Heart left ventricle (tissue), 13 donors: ENCODE measurements at regions not wholly inside any gene's neighbourhood (a gene's known extent, or its start where the extent isn't known, plus 50 kb on each side); places are given as distances from the start of the nearest gene placed in this dataset.

Experiments
- POLR2A ChIP-seq, 2 donors: fragments of 450-650 bp; IDR thresholded peaks; one replicate each; pipeline ENCODE4 v1.6.1; 2017; ENCODE audit warnings: antibody characterized with exemption in 2 of 2, mild to moderate bottlenecking in 2 of 2, moderate library complexity in 2 of 2
- TF ChIP-seq, protein P1 (sequence below), 12 donors: fragments of 200-600 bp; sonication (generic) in 4 of 12; IDR thresholded peaks; one replicate each; pipeline versions ENCODE4 v1.5.0 to v1.8.0; 2018 to 2022; ENCODE audit warnings: antibody characterized with exemption in 12 of 12, mild to moderate bottlenecking in 5 of 12
- donor health status: ischemic (EF 13 %, LVEDD 7.1; RV severe dilation, severe dysfunction).
- donor health status: DM: no; HTN: yes; CAD: no.
- donor health status: DM: no; HTN: no; CAD: no.
- donor health status: ischemic (EF 25% LVEDD 6.9; RV normal size, moderate dysfunction).
- donor health status: ischemic (EF 25% LVEDD 5.7; RV mildly dilated, moderate dysfunction).
- donor health status: ischemic (EF 35%, LVEDD 5.7; RV mildly dilated, moderate dysfunction).
- donor health status: nonischemic (EF 11% LVEDD 7.7; RV severe dilation, severe dysfunction).
- donor health status: DM: yes; HTN: yes; CAD: no.
- donor health status: PGD.
- donor health status: ischemic (EF 29% LVEDD 5.4; RV normal size, mild dysfunction).
- donor health status: nonischemic (EF 23%, LVEDD 6.1; RV moderate dilation, normal function).

DNA sequence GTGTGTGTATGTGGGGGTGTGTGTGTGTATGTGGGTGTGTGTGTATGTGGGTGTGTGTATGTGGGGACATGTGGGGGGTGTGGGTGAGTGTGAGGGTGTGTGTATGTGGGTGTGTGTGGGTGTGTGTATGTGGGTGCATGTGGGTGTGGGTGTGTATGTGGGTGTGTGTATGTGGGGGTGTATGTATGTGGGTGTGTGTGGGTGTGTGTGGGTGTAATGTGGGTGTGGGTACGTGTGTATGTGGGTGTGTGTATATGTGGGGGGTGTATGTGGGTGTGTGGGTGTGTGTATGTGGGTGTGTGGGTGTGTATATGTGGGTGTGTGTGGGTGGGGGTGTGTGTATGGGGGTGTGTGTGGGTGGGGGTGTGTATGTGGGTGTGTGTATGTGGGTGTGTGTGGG, 106.7 kb downstream of the SPATA19 start:
- TF ChIP-seq, protein P1, sequence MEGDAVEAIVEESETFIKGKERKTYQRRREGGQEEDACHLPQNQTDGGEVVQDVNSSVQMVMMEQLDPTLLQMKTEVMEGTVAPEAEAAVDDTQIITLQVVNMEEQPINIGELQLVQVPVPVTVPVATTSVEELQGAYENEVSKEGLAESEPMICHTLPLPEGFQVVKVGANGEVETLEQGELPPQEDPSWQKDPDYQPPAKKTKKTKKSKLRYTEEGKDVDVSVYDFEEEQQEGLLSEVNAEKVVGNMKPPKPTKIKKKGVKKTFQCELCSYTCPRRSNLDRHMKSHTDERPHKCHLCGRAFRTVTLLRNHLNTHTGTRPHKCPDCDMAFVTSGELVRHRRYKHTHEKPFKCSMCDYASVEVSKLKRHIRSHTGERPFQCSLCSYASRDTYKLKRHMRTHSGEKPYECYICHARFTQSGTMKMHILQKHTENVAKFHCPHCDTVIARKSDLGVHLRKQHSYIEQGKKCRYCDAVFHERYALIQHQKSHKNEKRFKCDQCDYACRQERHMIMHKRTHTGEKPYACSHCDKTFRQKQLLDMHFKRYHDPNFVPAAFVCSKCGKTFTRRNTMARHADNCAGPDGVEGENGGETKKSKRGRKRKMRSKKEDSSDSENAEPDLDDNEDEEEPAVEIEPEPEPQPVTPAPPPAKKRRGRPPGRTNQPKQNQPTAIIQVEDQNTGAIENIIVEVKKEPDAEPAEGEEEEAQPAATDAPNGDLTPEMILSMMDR (IDR thresholded peaks at IDR 0.05): no peak
- no peak for TF ChIP-seq POLR2A (IDR thresholded peaks at IDR 0.05)
